PFSK-1 (cell line): ENCODE measurements at regions not wholly inside any gene's neighbourhood (a gene's known extent, or its start where the extent isn't known, plus 50 kb on each side); places are given as distances from the start of the nearest gene placed in this dataset.

ENCODE experiments used
- FOXP2 ChIP-seq: optimal IDR thresholded peaks from 2 replicates; pipeline ENCODE3; 2011; ENCODE audit warnings: borderline replicate concordance, control low read depth, inconsistent platforms; ENCODE audit not compliant: insufficient read depth; ENCODE audit errors: extremely low read length, extremely low read depth
- POLR2AphosphoS5 ChIP-seq: IDR thresholded peaks from 2 replicates; pipeline ENCODE4 v1.6.1; 2012; ENCODE audit warnings: low read depth, mild to moderate bottlenecking, control low read depth, low read length, moderate library complexity
- REST ChIP-seq, 2 experiments: IDR thresholded peaks; 2 replicates each; pipeline versions ENCODE4 v1.6.1 to v1.8.0; 2011 to 2012; ENCODE audit warnings: low read depth in 2 of 2, low read length in 2 of 2, control low read depth in 1 of 2, inconsistent platforms in 1 of 2, mild to moderate bottlenecking in 1 of 2, moderate library complexity in 1 of 2; ENCODE audit not compliant: insufficient read depth in 1 of 2
- SIN3A ChIP-seq: IDR thresholded peaks from 2 replicates; pipeline ENCODE4 v1.6.1; 2012; ENCODE audit warnings: mild to moderate bottlenecking, low read length, moderate library complexity, borderline replicate concordance; ENCODE audit not compliant: insufficient read depth
- TAF1 ChIP-seq: IDR thresholded peaks from 2 replicates; pipeline ENCODE4 v1.6.1; 2012; ENCODE audit warnings: low read length, control low read depth, borderline replicate concordance; ENCODE audit not compliant: insufficient read depth

GRCh38 chr6:144797881-144798589 lies 512.9 kb downstream of the UTRN start:
- 0 out of 2 replicates have a peak, but pooled peaks have one; percentile 24 for TF ChIP-seq TAF1
- no peak for TF ChIP-seq FOXP2
- no peak for TF ChIP-seq SIN3A
- peak in 1 of 2 experiments; percentile 25; a peak in 1 of 4 replicates for TF ChIP-seq REST (IDR thresholded peaks at IDR 0.05; ENCODE audit: insufficient read depth in 1 of 2, low read depth in 2 of 2, low read length in 2 of 2)
- TF ChIP-seq POLR2AphosphoS5: peak; percentile 35; the same call in 1 of the 2 replicates

- TF ChIP-seq FOXP2 (no peak), TAF1 (no peak), POLR2AphosphoS5 (no peak), REST (IDR thresholded peaks at IDR 0.05; ENCODE audit: insufficient read depth in 1 of 2, low read depth in 2 of 2, low read length in 2 of 2) (no peak), SIN3A (no peak)
Measured at GRCh38 chr6:144804246-144804790, 519.2 kb downstream of the UTRN start.

GRCh38 chr6:144805049-144805448 lies 519.9 kb downstream of the UTRN start:
- TF ChIP-seq FOXP2 (no peak), REST (IDR thresholded peaks at IDR 0.05; ENCODE audit: insufficient read depth in 1 of 2, low read depth in 2 of 2, low read length in 2 of 2) (no peak), TAF1 (no peak), SIN3A (no peak), POLR2AphosphoS5 (no peak)

GRCh38 chr6:144806222-144806621 lies 521.1 kb downstream of the UTRN start:
- TF ChIP-seq SIN3A (no peak), POLR2AphosphoS5 (no peak), FOXP2 (no peak), TAF1 (no peak), REST (IDR thresholded peaks at IDR 0.05; ENCODE audit: insufficient read depth in 1 of 2, low read depth in 2 of 2, low read length in 2 of 2) (no peak)
